HCT116 (cell line): ENCODE measurements at regions not wholly inside any gene's neighbourhood (a gene's known extent, or its start where the extent isn't known, plus 50 kb on each side); places are given as distances from the start of the nearest gene placed in this dataset.
"Not testable (repeated sequence)": the region's sequence is repeated elsewhere in the genome, so short reads cannot be mapped to it uniquely, and the experiment has no call there.

Experiments used
- ATAC-seq: fragments of 200-7000 bp; cut with Tn5 transposase; 2 replicates; pipeline ENCODE4 v1.9.1; 2020; ENCODE audit warnings: mild to moderate bottlenecking, moderate library complexity
- BruUV-seq: library from RNA; stranded (reverse); fragments of 400-500 nt; replicated peaks from 2 replicates; lab custom pipeline; 2021; lab: Mats Ljungman, UMichigan
- CTCF ChIA-PET: fragments of 300-600 bp; sonication (Branson Sonifier 250); formaldehyde crosslinking; loops from one replicate; lab custom pipeline; 2021; ENCODE audit warnings: antibody characterized with exemption; lab: Charles Lee
- POLR2A ChIA-PET: fragments of 300-600, 350-600 bp; sonication (Branson Sonifier 250); formaldehyde crosslinking; loops from one replicate; lab custom pipeline; 2021; ENCODE audit warnings: antibody characterized with exemption; lab: Charles Lee
- RAD21 ChIA-PET, 2 experiments: fragments of 300-600 bp; sonication (Branson Sonifier 250); formaldehyde crosslinking; loops; one replicate each; lab custom pipeline; 2023; ENCODE audit warnings: low total read pairs in 2 of 2; ENCODE audit not compliant: uncharacterized antibody in 2 of 2, unreplicated experiment in 2 of 2, low non-redundant PET in 1 of 2; lab: Charles Lee
- DNase-seq: peaks from one replicate; pipeline ENCODE4 v3.0.0-alpha.2; 2010; ENCODE audit warnings: low read depth, low spot score
- H2AFZ ChIP-seq: fragments of 200-600 bp; shearing (Covaris generic), sonication (generic); 2 replicates; pipeline ENCODE4 v1.6.1; 2017; ENCODE audit warnings: low read depth, mixed run types, mixed read lengths, antibody characterized with exemption, low read length; ENCODE audit not compliant: poor library complexity, severe bottlenecking
- H3K27ac ChIP-seq: 2 replicates; pipeline ENCODE4 v1.5.1; 2012; ENCODE audit warnings: low read depth, low read length
- H3K27me3 ChIP-seq: fragments of 200-600 bp; sonication (generic); 2 replicates; pipeline ENCODE4 v1.6.1; 2016; ENCODE audit warnings: mixed run types, low read length, mixed read lengths; ENCODE audit not compliant: insufficient read depth
- H3K36me3 ChIP-seq, 2 experiments: fragments of 200-500 bp in 1 of 2; fragments of 200-600 bp in 1 of 2; sonication (Bioruptor generic) in 1 of 2; sonication (generic) in 1 of 2; 2 replicates each; pipeline versions ENCODE4 v1.5.1 to v1.6.1; 2014 to 2016; ENCODE audit warnings: low read length in 2 of 2, inconsistent platforms in 1 of 2, mixed read lengths in 1 of 2, mixed run types in 1 of 2; ENCODE audit not compliant: insufficient read depth in 2 of 2, control insufficient read depth in 1 of 2
- H3K4me1 ChIP-seq, 2 experiments: fragments of 200-600 bp in 1 of 2; sonication (generic) in 1 of 2; 2 replicates each; pipeline versions ENCODE4 v1.5.1 to v1.6.1; 2012 to 2017; ENCODE audit warnings: low read length in 2 of 2, inconsistent platforms in 1 of 2, mild to moderate bottlenecking in 1 of 2, mixed read lengths in 1 of 2, mixed run types in 1 of 2, moderate library complexity in 1 of 2; ENCODE audit not compliant: insufficient read depth in 2 of 2, control insufficient read depth in 1 of 2
- H3K4me2 ChIP-seq: fragments of 200-600 bp; sonication (generic); 2 replicates; pipeline ENCODE4 v1.6.1; 2017; ENCODE audit warnings: mixed run types, low read length, mixed read lengths
- H3K4me3 ChIP-seq, 2 experiments: fragments of 200-600 bp in 1 of 2; sonication (generic) in 1 of 2; replicated peaks in 1 of 2; 2 replicates each; pipeline ENCODE4 v1.5.1; 2011 to 2016; ENCODE audit warnings: low read length in 2 of 2, control low read depth in 1 of 2, low read depth in 1 of 2, mild to moderate bottlenecking in 1 of 2, mixed read lengths in 1 of 2, mixed run types in 1 of 2
- H3K79me2 ChIP-seq: fragments of 200-600 bp; sonication (generic); 2 replicates; pipeline ENCODE4 v1.6.1; 2017; ENCODE audit warnings: mild to moderate bottlenecking, mixed run types, low read length, moderate library complexity, mixed read lengths; ENCODE audit not compliant: insufficient read depth
- H3K9ac ChIP-seq: fragments of 200-600 bp; sonication (generic); 2 replicates; pipeline ENCODE4 v1.6.1; 2016; ENCODE audit warnings: low read length, mixed read lengths
- H3K9me2 ChIP-seq: fragments of 200-600 bp; sonication (generic), shearing (Covaris generic); 2 replicates; pipeline ENCODE4 v1.6.1; 2017; ENCODE audit warnings: mixed run types, mild to moderate bottlenecking, moderate library complexity; ENCODE audit not compliant: insufficient read depth
- H3K9me3 ChIP-seq, 2 experiments: fragments of 200-500 bp in 1 of 2; fragments of 200-600 bp in 1 of 2; sonication (Bioruptor generic) in 1 of 2; sonication (generic) in 1 of 2; 2 replicates each; pipeline ENCODE4 v1.6.1; 2014 to 2017; ENCODE audit warnings: low read length in 2 of 2, mixed read lengths in 2 of 2, inconsistent platforms in 1 of 2, low read depth in 1 of 2, mild to moderate bottlenecking in 1 of 2, mixed run types in 1 of 2, moderate library complexity in 1 of 2; ENCODE audit not compliant: control insufficient read depth in 1 of 2, insufficient read depth in 1 of 2
- H4K20me1 ChIP-seq: fragments of 200-600 bp; sonication (generic), shearing (Covaris generic); 2 replicates; pipeline ENCODE4 v1.6.1; 2017; ENCODE audit warnings: mixed run types, mild to moderate bottlenecking, moderate library complexity; ENCODE audit not compliant: insufficient read depth
- CEBPB ChIP-seq: IDR thresholded peaks from 2 replicates; pipeline ENCODE4 v1.6.1; 2012; ENCODE audit warnings: low read depth
- ELF1 ChIP-seq: IDR thresholded peaks from 2 replicates; pipeline ENCODE4 v1.6.1; 2012; ENCODE audit warnings: low read depth, borderline replicate concordance
- EZH2 ChIP-seq: fragments of 200-600 bp; sonication (generic); IDR thresholded peaks from 2 replicates; pipeline ENCODE4 v1.6.1; 2017; ENCODE audit warnings: antibody characterized with exemption, mixed run types
- EZH2phosphoT487 ChIP-seq: fragments of 200-600 bp; IDR thresholded peaks from 2 replicates; pipeline ENCODE4 v1.6.1; 2018; ENCODE audit warnings: antibody characterized with exemption, borderline replicate concordance
- FOSL1 ChIP-seq: IDR thresholded peaks from 2 replicates; pipeline ENCODE4 v1.6.1; 2012; ENCODE audit warnings: low read depth
- POLR2AphosphoS5 ChIP-seq: IDR thresholded peaks from 2 replicates; pipeline ENCODE4 v1.6.1; 2011; ENCODE audit warnings: mild to moderate bottlenecking, low read depth, low read length, moderate library complexity
- RAD21 ChIP-seq: IDR thresholded peaks from 2 replicates; pipeline ENCODE4 v1.6.1; 2012; ENCODE audit warnings: low read depth, mild to moderate bottlenecking
- SP1 ChIP-seq: IDR thresholded peaks from 2 replicates; pipeline ENCODE4 v1.6.1; 2012; ENCODE audit warnings: low read depth
- TCF7L2 ChIP-seq: IDR thresholded peaks from 2 replicates; pipeline ENCODE4 v1.7.0; 2011; ENCODE audit warnings: borderline replicate concordance, inconsistent platforms; ENCODE audit not compliant: insufficient read depth, insufficient read length; ENCODE audit errors: extremely low read depth
- intact Hi-C: fragments of 100-400 bp; cut with micrococcal nuclease; formaldehyde crosslinking; loops from 2 replicates; pipeline ENCODE4 v1.10.0; 2022
- TF ChIP-seq, protein P1 (sequence below): IDR thresholded peaks from 2 replicates; pipeline ENCODE4 v1.6.1; 2011; ENCODE audit warnings: mild to moderate bottlenecking, low read length, moderate library complexity; ENCODE audit not compliant: insufficient replicate concordance; ENCODE audit errors: extremely low read depth
- TF ChIP-seq, protein P2 (sequence below): IDR thresholded peaks from 2 replicates; pipeline ENCODE4 v1.6.1; 2012; ENCODE audit warnings: low read depth
- TF ChIP-seq, protein P3 (sequence below): IDR thresholded peaks from 2 replicates; pipeline ENCODE4 v1.6.1; 2012

DNA sequence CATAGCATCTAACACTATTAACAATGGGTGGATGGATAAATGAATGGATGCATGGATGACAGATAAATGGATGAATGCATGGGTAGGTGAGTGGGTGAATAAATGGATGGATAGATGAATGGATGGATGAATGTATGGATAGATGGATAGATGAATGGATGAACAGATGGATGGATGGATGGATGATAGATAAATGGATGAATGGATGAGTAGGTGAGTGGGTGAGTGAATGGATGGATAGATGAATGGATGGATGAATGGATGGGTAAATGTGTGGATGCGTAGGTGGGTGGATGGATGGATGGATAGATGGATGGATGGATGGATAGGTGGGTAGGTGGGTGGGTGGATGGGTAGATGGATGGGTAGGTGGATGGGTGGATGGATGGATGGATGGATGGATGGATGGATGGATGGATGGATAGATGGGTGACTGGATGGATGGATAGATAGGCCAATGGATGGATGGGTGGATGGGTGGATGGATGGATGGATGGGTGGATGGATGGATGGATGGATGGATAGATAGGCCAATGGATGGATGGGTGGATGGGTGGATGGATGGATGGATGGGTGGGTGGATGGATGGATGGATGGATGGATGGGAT, 260.6 kb upstream of the ZNF507 start:
- CTCF ChIA-PET, H3K4me1 ChIP-seq, H3K4me2 ChIP-seq, intact Hi-C loops, H3K27me3 ChIP-seq, H3K27ac ChIP-seq, RAD21 ChIA-PET, H3K9ac ChIP-seq, H3K36me3 ChIP-seq, ATAC-seq, H2AFZ ChIP-seq, BruUV-seq, H3K4me3 ChIP-seq, H3K79me2 ChIP-seq, H3K9me2 ChIP-seq, H4K20me1 ChIP-seq, DNase-seq, POLR2A ChIA-PET: not testable (repeated sequence)
- H3K9me3 ChIP-seq = peaks cover 0 to 18% of the 10 kb centered on the region in 2 experiments; a peak in 2 of 4 replicates

DNA sequence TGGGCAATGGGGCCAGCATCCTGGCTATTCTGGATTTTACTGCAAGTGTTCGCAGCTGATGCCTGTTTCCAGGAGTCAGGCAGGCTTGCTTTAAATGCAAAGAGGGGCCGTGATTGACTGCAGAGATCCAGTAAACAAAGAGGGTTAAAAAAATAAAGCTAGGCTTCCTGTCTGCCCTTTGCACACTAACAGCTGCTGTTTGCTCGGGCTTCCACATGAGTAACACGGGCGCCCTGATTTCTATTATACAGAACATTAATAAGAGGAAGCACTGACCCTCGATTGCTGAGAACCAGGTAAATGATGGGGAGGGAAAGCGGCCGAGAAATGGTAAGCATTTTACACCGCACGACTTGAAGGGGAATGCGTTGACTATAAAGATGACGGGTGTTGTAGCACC, 254.2 kb upstream of the ZNF507 start:
- Histone ChIP-seq H3K4me2 (no peak overlapping the region), H2AFZ (no peak overlapping the region), H3K4me1 (no peaks in the 10 kb centered on the region), H3K36me3 (no peaks in the 10 kb centered on the region), H3K27ac (no peak overlapping the region), H3K9me2 (no peaks in the 10 kb centered on the region), H3K4me3 (no peak overlapping the region), H4K20me1 (no peaks in the 10 kb centered on the region), H3K79me2 (no peaks in the 10 kb centered on the region), H3K9me3 (peaks cover 0 to 7% of the 10 kb centered on the region in 2 experiments; a peak in 2 of 4 replicates), H3K9ac (no peak overlapping the region), H3K27me3 (no peaks in the 10 kb centered on the region)
- DNase-seq (no peak), ATAC-seq (no peak)
- RAD21 ChIA-PET = no interaction called here
- no TSS peak for BruUV-seq
- CTCF ChIA-PET = no interaction called here
- intact Hi-C loops = no loop called here
- POLR2A ChIA-PET = no interaction called here
- no peak for TF ChIP-seq CEBPB
- no peak for TF ChIP-seq POLR2AphosphoS5
- TF ChIP-seq, protein P1, sequence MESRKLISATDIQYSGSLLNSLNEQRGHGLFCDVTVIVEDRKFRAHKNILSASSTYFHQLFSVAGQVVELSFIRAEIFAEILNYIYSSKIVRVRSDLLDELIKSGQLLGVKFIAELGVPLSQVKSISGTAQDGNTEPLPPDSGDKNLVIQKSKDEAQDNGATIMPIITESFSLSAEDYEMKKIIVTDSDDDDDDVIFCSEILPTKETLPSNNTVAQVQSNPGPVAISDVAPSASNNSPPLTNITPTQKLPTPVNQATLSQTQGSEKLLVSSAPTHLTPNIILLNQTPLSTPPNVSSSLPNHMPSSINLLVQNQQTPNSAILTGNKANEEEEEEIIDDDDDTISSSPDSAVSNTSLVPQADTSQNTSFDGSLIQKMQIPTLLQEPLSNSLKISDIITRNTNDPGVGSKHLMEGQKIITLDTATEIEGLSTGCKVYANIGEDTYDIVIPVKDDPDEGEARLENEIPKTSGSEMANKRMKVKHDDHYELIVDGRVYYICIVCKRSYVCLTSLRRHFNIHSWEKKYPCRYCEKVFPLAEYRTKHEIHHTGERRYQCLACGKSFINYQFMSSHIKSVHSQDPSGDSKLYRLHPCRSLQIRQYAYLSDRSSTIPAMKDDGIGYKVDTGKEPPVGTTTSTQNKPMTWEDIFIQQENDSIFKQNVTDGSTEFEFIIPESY = no peak
- TF ChIP-seq, protein P2, sequence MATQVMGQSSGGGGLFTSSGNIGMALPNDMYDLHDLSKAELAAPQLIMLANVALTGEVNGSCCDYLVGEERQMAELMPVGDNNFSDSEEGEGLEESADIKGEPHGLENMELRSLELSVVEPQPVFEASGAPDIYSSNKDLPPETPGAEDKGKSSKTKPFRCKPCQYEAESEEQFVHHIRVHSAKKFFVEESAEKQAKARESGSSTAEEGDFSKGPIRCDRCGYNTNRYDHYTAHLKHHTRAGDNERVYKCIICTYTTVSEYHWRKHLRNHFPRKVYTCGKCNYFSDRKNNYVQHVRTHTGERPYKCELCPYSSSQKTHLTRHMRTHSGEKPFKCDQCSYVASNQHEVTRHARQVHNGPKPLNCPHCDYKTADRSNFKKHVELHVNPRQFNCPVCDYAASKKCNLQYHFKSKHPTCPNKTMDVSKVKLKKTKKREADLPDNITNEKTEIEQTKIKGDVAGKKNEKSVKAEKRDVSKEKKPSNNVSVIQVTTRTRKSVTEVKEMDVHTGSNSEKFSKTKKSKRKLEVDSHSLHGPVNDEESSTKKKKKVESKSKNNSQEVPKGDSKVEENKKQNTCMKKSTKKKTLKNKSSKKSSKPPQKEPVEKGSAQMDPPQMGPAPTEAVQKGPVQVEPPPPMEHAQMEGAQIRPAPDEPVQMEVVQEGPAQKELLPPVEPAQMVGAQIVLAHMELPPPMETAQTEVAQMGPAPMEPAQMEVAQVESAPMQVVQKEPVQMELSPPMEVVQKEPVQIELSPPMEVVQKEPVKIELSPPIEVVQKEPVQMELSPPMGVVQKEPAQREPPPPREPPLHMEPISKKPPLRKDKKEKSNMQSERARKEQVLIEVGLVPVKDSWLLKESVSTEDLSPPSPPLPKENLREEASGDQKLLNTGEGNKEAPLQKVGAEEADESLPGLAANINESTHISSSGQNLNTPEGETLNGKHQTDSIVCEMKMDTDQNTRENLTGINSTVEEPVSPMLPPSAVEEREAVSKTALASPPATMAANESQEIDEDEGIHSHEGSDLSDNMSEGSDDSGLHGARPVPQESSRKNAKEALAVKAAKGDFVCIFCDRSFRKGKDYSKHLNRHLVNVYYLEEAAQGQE = no peak
- TF ChIP-seq RAD21 = no peak
- TF ChIP-seq FOSL1 = no peak
- no peak for TF ChIP-seq EZH2
- no peak for TF ChIP-seq SP1
- TF ChIP-seq, protein P3, sequence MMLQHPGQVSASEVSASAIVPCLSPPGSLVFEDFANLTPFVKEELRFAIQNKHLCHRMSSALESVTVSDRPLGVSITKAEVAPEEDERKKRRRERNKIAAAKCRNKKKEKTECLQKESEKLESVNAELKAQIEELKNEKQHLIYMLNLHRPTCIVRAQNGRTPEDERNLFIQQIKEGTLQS = no peak
- no peak for TF ChIP-seq EZH2phosphoT487
- no peak for TF ChIP-seq ELF1
- TF ChIP-seq TCF7L2 = no peak
